ENCODE measurements at regions not wholly inside any gene's neighbourhood (a gene's known extent, or its start where the extent isn't known, plus 50 kb on each side); places are given as distances from the start of the nearest gene placed in this dataset.

DNA sequence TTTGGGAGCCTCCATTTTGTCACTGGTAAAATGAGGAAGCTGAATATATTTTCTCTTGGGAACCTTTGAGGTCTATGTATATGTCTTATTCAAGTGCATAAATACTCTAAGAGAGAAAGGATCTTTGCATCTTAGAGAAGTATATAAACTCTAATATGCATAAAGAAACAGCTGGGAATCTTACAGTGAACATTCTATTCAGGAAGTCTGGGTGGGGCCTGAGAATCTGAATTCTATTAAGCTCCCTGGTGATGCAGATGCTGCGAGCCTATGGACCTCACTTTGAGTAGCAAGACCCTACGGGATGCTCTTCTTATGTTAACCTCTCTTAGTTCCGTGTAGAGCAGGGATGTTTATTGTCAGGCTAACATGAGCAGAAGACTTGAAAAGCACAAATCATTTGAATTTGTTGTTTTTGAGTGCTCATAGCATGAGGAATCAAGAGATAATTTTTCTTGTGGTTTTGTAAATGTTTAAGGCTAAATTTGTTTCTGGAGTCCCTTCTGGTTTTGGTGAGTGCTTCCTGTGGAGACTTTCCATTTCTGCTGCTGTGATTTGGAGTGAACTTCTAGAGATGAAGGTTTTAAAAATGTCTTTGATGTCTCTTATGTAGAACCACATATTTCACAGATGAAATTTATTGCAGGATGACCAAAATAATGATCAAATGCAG, 281.2 kb upstream of the JAG1 start:
- WGBS, result 75% methylated on average over 3 of the region's 3 CpGs
- Histone ChIP-seq H3K9me3 (ENCODE audit: control insufficient read depth in 2 of 2, insufficient read depth in 1 of 2, low read length in 1 of 2) (no peaks in the 10 kb centered on the region), H3K36me3 (ENCODE audit: control insufficient read depth in 2 of 2, insufficient read depth in 2 of 2, low read length in 1 of 2) (no peaks in the 10 kb centered on the region), H3K27ac (ENCODE audit: low read depth in 1 of 2, low read length in 1 of 2) (peak overlapping the region in 1 of 2 donors; percentile 13), H3K4me3 (ENCODE audit: low read length in 2 of 2) (no peak overlapping the region), H3K4me1 (ENCODE audit: control insufficient read depth in 2 of 2, insufficient read depth in 2 of 2, low read length in 2 of 2) (no peaks in the 10 kb centered on the region), H3K27me3 (ENCODE audit: control insufficient read depth in 2 of 2, insufficient read depth in 1 of 2, low read length in 1 of 2) (no peaks in the 10 kb centered on the region)
- DNase-seq (ENCODE audit: low read depth in 6 of 9, low spot score in 9 of 9), result no peak

DNA sequence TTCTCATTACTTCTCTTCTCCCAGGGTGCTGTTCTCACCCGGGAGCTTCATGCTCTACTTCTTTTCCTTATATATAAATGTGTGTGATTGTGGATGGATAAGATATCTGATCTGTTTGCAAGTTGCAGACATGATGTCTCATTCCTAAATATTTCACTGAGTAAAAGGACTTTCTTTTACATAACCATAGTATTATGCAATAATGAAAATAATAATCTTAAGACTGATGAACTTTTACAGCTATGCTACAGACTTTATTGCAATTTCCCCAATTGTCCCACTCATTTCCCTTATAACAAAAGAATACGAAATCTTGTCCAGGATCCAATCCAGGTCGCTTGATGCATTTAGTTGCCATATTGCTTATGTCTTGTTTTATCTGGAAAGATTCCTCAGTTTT, 284.5 kb upstream of the JAG1 start:
- Histone ChIP-seq H3K9me3 (ENCODE audit: control insufficient read depth in 2 of 2, insufficient read depth in 1 of 2, low read length in 1 of 2) (no peaks in the 10 kb centered on the region), H3K27me3 (ENCODE audit: control insufficient read depth in 2 of 2, insufficient read depth in 1 of 2, low read length in 1 of 2) (no peaks in the 10 kb centered on the region), H3K4me1 (ENCODE audit: control insufficient read depth in 2 of 2, insufficient read depth in 2 of 2, low read length in 2 of 2) (no peaks in the 10 kb centered on the region), H3K36me3 (ENCODE audit: control insufficient read depth in 2 of 2, insufficient read depth in 2 of 2, low read length in 1 of 2) (no peaks in the 10 kb centered on the region), H3K27ac (ENCODE audit: low read depth in 1 of 2, low read length in 1 of 2) (no peak overlapping the region), H3K4me3 (ENCODE audit: low read length in 2 of 2) (no peak overlapping the region)
- DNase-seq (ENCODE audit: low read depth in 6 of 9, low spot score in 9 of 9), result no peak
- WGBS, result 93% methylated on average over 3 of the region's 3 CpGs

DNA sequence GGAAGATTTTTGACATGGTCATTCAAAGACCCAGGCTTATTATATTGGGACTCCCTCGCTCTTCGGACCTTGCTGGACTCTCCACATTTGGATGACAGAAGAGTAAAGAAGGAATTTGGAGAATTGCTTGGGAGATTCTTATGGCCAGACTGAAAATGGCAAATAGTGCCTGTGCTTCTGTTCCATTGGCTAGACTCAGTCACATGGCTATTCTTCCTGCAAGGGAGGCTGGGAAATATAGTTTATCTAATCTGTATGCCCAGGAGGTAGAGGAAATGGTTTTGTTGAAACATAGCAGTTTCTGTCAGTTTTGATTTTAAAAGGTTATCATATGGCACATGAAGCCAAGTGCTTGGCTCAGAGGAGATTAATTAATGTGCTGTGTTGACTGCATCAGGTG, 286.6 kb upstream of the JAG1 start:
- Histone ChIP-seq H3K36me3 (ENCODE audit: control insufficient read depth in 2 of 2, insufficient read depth in 2 of 2, low read length in 1 of 2) (no peaks in the 10 kb centered on the region), H3K27me3 (ENCODE audit: control insufficient read depth in 2 of 2, insufficient read depth in 1 of 2, low read length in 1 of 2) (no peaks in the 10 kb centered on the region), H3K4me3 (ENCODE audit: low read length in 2 of 2) (no peak overlapping the region), H3K27ac (ENCODE audit: low read depth in 1 of 2, low read length in 1 of 2) (no peak overlapping the region), H3K9me3 (ENCODE audit: control insufficient read depth in 2 of 2, insufficient read depth in 1 of 2, low read length in 1 of 2) (no peaks in the 10 kb centered on the region), H3K4me1 (ENCODE audit: control insufficient read depth in 2 of 2, insufficient read depth in 2 of 2, low read length in 2 of 2) (no peaks in the 10 kb centered on the region)
- DNase-seq (ENCODE audit: low read depth in 6 of 9, low spot score in 9 of 9), result no peak
- 99% methylated on average over 2 of the region's 2 CpGs for WGBS

DNA sequence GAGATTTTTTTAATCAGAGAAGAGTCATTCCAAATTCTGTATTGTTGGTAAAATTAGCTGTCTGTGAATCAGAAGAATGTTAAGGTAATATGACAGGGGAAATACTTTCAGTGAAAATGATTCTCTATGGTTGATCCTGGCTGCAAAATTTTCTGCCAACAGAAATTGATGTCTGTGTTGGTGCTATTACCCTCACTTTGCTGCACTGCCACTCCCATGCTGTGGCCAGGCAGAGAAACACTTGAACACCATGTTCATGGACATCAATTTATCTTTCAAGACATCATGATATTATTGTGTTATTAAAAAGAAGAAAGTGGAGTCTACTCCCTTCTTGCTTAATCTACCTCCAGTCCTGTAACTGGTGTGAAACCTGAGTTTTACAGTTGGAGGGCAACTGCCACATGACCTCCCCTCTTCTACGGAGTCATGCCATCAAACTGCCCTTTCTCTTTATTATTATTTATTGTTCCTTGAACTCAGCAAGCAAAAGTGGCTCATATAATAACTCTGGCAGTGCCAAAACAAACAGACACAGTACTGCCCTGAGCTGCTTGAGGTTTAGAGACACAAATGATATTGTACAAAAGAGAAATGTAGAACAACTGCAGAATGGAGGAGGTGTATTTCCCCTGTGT, 288.0 kb upstream of the JAG1 start:
- Histone ChIP-seq H3K9me3 (ENCODE audit: control insufficient read depth in 2 of 2, insufficient read depth in 1 of 2, low read length in 1 of 2) (no peaks in the 10 kb centered on the region), H3K4me3 (ENCODE audit: low read length in 2 of 2) (no peak overlapping the region), H3K36me3 (ENCODE audit: control insufficient read depth in 2 of 2, insufficient read depth in 2 of 2, low read length in 1 of 2) (no peaks in the 10 kb centered on the region), H3K4me1 (ENCODE audit: control insufficient read depth in 2 of 2, insufficient read depth in 2 of 2, low read length in 2 of 2) (no peaks in the 10 kb centered on the region), H3K27me3 (ENCODE audit: control insufficient read depth in 2 of 2, insufficient read depth in 1 of 2, low read length in 1 of 2) (no peaks in the 10 kb centered on the region), H3K27ac (ENCODE audit: low read depth in 1 of 2, low read length in 1 of 2) (no peak overlapping the region)
- WGBS, result 88% methylated on average over 1 of the region's 1 CpG
- no peak for DNase-seq (ENCODE audit: low read depth in 6 of 9, low spot score in 9 of 9)

DNA sequence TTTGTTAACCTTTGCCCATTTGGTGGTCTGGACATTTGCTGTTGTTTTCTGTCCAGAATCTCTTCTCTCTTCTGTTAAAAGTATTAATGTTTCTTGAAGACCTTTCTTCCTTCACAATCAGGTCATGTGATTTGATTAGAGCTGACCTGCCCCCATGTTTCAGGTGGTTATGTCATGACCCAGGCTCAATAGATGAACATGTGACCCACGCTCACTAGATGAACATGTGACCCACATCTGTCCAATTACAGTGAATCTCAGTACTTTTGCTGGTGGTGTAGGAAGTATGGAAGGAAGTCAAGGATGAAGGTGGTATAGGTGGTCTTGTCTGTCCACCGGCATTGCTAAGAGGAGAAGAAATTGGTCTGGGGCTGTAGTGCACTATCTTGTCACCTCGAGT, 289.1 kb upstream of the JAG1 start:
- Histone ChIP-seq H3K9me3 (ENCODE audit: control insufficient read depth in 2 of 2, insufficient read depth in 1 of 2, low read length in 1 of 2) (no peaks in the 10 kb centered on the region), H3K4me1 (ENCODE audit: control insufficient read depth in 2 of 2, insufficient read depth in 2 of 2, low read length in 2 of 2) (no peaks in the 10 kb centered on the region), H3K27ac (ENCODE audit: low read depth in 1 of 2, low read length in 1 of 2) (no peak overlapping the region), H3K27me3 (ENCODE audit: control insufficient read depth in 2 of 2, insufficient read depth in 1 of 2, low read length in 1 of 2) (no peaks in the 10 kb centered on the region), H3K4me3 (ENCODE audit: low read length in 2 of 2) (no peak overlapping the region), H3K36me3 (ENCODE audit: control insufficient read depth in 2 of 2, insufficient read depth in 2 of 2, low read length in 1 of 2) (no peaks in the 10 kb centered on the region)
- WGBS, result 82% methylated on average over 3 of the region's 3 CpGs
- no peak for DNase-seq (ENCODE audit: low read depth in 6 of 9, low spot score in 9 of 9)

DNA sequence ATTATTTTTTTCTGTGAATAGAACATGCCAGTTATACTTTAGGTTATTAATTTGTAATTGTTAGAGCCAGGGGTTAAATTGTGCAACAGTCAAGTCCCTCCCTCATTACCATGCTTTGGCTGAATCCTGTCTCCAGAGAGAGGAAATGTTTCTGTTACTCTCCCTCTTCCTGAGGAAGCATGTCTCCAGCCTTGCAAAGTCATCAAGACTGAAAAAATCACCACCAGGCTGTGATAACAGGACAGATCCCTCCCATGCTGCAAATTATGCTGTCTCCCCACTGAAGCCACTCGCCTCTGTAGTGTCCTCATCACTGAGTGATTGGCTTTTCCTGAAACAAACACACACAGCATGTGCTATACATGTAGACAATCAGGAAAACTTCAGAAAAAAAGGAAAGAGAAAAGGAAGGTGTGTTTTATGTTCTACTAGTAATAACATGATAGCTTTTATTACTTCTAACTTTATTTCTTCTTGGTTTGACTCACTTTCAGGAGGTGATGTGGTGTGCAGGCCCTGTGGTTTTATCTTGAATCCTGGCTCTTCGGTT, 290.0 kb upstream of the JAG1 start:
- H3K27ac ChIP-seq (ENCODE audit: low read depth in 1 of 2, low read length in 1 of 2), result no peak overlapping the region
- no peaks in the 10 kb centered on the region for H3K27me3 ChIP-seq (ENCODE audit: control insufficient read depth in 2 of 2, insufficient read depth in 1 of 2, low read length in 1 of 2)
- DNase-seq (ENCODE audit: low read depth in 6 of 9, low spot score in 9 of 9), result no peak
- H3K36me3 ChIP-seq (ENCODE audit: control insufficient read depth in 2 of 2, insufficient read depth in 2 of 2, low read length in 1 of 2), result no peaks in the 10 kb centered on the region
- no peaks in the 10 kb centered on the region for H3K9me3 ChIP-seq (ENCODE audit: control insufficient read depth in 2 of 2, insufficient read depth in 1 of 2, low read length in 1 of 2)
- H3K4me1 ChIP-seq (ENCODE audit: control insufficient read depth in 2 of 2, insufficient read depth in 2 of 2, low read length in 2 of 2), result no peaks in the 10 kb centered on the region
- no peak overlapping the region for H3K4me3 ChIP-seq (ENCODE audit: low read length in 2 of 2)
- 60% methylated on average over 2 of the region's 2 CpGs for WGBS

DNA sequence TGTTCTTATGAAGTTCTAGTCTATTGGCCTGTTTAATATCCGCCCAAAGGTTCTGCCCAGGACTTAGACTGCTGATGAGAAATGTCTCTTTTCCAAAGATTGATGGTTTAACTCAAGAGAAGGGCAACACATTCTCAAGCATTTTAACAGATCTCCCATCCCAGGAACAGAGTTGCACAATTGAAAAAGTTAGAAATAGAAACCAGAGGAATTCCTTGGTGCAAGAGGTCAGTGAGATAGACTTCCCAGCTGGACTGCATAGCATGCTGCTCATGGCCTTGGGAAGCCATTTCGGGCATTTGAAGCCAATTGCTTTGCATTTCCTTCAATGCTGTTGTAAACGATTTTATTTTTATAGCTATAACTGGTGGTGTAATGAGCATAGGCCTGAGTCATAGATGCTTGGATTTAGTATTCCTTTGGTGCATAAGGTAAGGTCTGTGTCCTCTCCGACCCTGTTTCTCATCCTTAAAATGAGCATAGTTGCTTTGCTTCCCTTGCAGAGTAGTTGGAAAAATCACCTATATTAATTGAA, 292.2 kb upstream of the JAG1 start:
- Histone ChIP-seq H3K27ac (ENCODE audit: low read depth in 1 of 2, low read length in 1 of 2) (no peak overlapping the region), H3K9me3 (ENCODE audit: control insufficient read depth in 2 of 2, insufficient read depth in 1 of 2, low read length in 1 of 2) (no peaks in the 10 kb centered on the region), H3K36me3 (ENCODE audit: control insufficient read depth in 2 of 2, insufficient read depth in 2 of 2, low read length in 1 of 2) (no peaks in the 10 kb centered on the region), H3K4me1 (ENCODE audit: control insufficient read depth in 2 of 2, insufficient read depth in 2 of 2, low read length in 2 of 2) (no peaks in the 10 kb centered on the region), H3K27me3 (ENCODE audit: control insufficient read depth in 2 of 2, insufficient read depth in 1 of 2, low read length in 1 of 2) (no peaks in the 10 kb centered on the region), H3K4me3 (ENCODE audit: low read length in 2 of 2) (no peak overlapping the region)
- DNase-seq (ENCODE audit: low read depth in 6 of 9, low spot score in 9 of 9), result no peak
- WGBS, result 93% methylated on average over 4 of the region's 4 CpGs

DNA sequence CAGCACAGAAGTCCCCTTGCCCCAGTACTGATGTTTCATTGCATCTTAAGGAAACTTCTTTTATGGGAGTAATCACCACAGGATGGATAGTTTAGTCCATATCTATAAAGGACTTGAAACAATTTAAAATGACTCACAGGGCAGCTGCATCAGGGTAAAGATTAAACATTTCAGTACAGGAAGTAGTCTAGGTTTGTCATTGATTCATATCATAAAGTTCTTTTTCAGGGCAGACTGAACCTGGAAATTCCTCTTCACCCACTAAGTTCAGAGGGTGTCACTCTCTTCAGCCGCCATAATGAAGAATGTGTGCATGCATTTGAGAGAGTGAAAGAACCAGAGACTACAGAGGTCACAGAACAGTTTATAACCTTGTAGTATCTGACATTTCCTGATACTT, 296.3 kb upstream of the JAG1 start:
- H3K27ac ChIP-seq (ENCODE audit: low read depth in 1 of 2, low read length in 1 of 2), result no peak overlapping the region
- DNase-seq (ENCODE audit: low read depth in 6 of 9, low spot score in 9 of 9), result no peak
- no peak overlapping the region for H3K4me3 ChIP-seq (ENCODE audit: low read length in 2 of 2)
- no peaks in the 10 kb centered on the region for H3K36me3 ChIP-seq (ENCODE audit: control insufficient read depth in 2 of 2, insufficient read depth in 2 of 2, low read length in 1 of 2)
- 97% methylated on average over 1 of the region's 1 CpG for WGBS
- no peaks in the 10 kb centered on the region for H3K9me3 ChIP-seq (ENCODE audit: control insufficient read depth in 2 of 2, insufficient read depth in 1 of 2, low read length in 1 of 2)
- no peaks in the 10 kb centered on the region for H3K27me3 ChIP-seq (ENCODE audit: control insufficient read depth in 2 of 2, insufficient read depth in 1 of 2, low read length in 1 of 2)
- no peaks in the 10 kb centered on the region for H3K4me1 ChIP-seq (ENCODE audit: control insufficient read depth in 2 of 2, insufficient read depth in 2 of 2, low read length in 2 of 2)

DNA sequence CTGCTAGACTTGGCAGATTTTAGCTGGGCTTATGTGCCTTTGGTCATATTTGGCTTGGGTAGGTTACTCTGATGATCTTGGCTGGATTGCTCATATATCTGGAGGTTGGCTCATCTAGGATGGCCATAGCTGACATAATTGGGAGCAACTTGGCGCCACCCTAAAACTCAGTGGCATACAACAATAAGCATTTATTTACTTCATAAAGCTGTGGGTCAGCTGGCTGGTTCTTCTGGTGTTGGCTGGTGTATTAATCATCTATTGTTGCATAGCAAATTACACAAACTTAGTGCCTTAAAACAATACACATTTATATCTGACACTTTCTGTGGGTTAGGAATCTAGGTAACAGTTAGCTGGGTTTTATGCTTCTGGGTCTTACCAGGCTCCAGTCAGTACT, 297.3 kb upstream of the JAG1 start:
- WGBS, result 96% methylated on average over 1 of the region's 1 CpG
- Histone ChIP-seq H3K4me3 (ENCODE audit: low read length in 2 of 2) (no peak overlapping the region), H3K9me3 (ENCODE audit: control insufficient read depth in 2 of 2, insufficient read depth in 1 of 2, low read length in 1 of 2) (no peaks in the 10 kb centered on the region), H3K27ac (ENCODE audit: low read depth in 1 of 2, low read length in 1 of 2) (no peak overlapping the region), H3K4me1 (ENCODE audit: control insufficient read depth in 2 of 2, insufficient read depth in 2 of 2, low read length in 2 of 2) (no peaks in the 10 kb centered on the region), H3K36me3 (ENCODE audit: control insufficient read depth in 2 of 2, insufficient read depth in 2 of 2, low read length in 1 of 2) (no peaks in the 10 kb centered on the region), H3K27me3 (ENCODE audit: control insufficient read depth in 2 of 2, insufficient read depth in 1 of 2, low read length in 1 of 2) (no peaks in the 10 kb centered on the region)
- DNase-seq (ENCODE audit: low read depth in 6 of 9, low spot score in 9 of 9), result no peak
